Mesenchymal stem cell (in vitro differentiated cells and primary cell): ENCODE measurements at regions not wholly inside any gene's neighbourhood (a gene's known extent, or its start where the extent isn't known, plus 50 kb on each side); places are given as distances from the start of the nearest gene placed in this dataset.

Experiments used
- DNase-seq: peaks from one replicate; pipeline ENCODE4 v3.0.0-alpha.2; 2013
- H2AFZ ChIP-seq: one replicate; pipeline ENCODE4 v1.6.1; 2013; ENCODE audit warnings: low read depth, mild to moderate bottlenecking, control low read depth, inconsistent platforms, low read length, moderate library complexity
- H2AK5ac ChIP-seq: 2 replicates; pipeline ENCODE4 v1.6.1; 2013; ENCODE audit warnings: low read length, moderate library complexity, mild to moderate bottlenecking, inconsistent platforms; ENCODE audit not compliant: severe bottlenecking
- H2BK120ac ChIP-seq: one replicate; pipeline ENCODE4 v1.6.1; 2013; ENCODE audit warnings: low read depth, mild to moderate bottlenecking, inconsistent platforms, low read length, moderate library complexity
- H2BK12ac ChIP-seq, 2 experiments: one replicate each; pipeline ENCODE4 v1.6.1; 2013; ENCODE audit warnings: inconsistent platforms in 2 of 2, low read length in 2 of 2, mild to moderate bottlenecking in 2 of 2, moderate library complexity in 2 of 2, control low read depth in 1 of 2
- H2BK15ac ChIP-seq: one replicate; pipeline ENCODE4 v1.6.1; 2013; ENCODE audit warnings: mild to moderate bottlenecking, low read depth, inconsistent platforms; ENCODE audit not compliant: poor library complexity, severe bottlenecking
- H2BK5ac ChIP-seq: 2 replicates; pipeline ENCODE4 v1.6.1; 2013; ENCODE audit warnings: low read depth, mild to moderate bottlenecking, low read length, control low read depth, inconsistent platforms; ENCODE audit not compliant: poor library complexity, severe bottlenecking
- H3K14ac ChIP-seq, 2 experiments: one replicate each; pipeline ENCODE4 v1.6.1; 2013; ENCODE audit warnings: inconsistent platforms in 2 of 2, low read length in 2 of 2, control low read depth in 1 of 2, mild to moderate bottlenecking in 1 of 2, moderate library complexity in 1 of 2
- H3K18ac ChIP-seq, 2 experiments: one replicate each; pipeline ENCODE4 v1.6.1; 2013; ENCODE audit warnings: inconsistent platforms in 2 of 2, low read length in 2 of 2, control low read depth in 1 of 2, low read depth in 1 of 2, mild to moderate bottlenecking in 1 of 2
- H3K23ac ChIP-seq, 2 experiments: one replicate each; pipeline ENCODE4 v1.6.1; 2013; ENCODE audit warnings: inconsistent platforms in 2 of 2, low read length in 2 of 2, mild to moderate bottlenecking in 2 of 2, moderate library complexity in 2 of 2, control low read depth in 1 of 2
- H3K27ac ChIP-seq: 2 replicates; pipeline ENCODE4 v1.5.1; 2013; ENCODE audit warnings: mild to moderate bottlenecking, moderate library complexity, low read length, control low read depth, inconsistent platforms; ENCODE audit not compliant: poor library complexity, severe bottlenecking
- H3K27me3 ChIP-seq, 2 experiments: 2 replicates each; pipeline versions ENCODE4 v1.6.1 to v1.7.0; 2013; ENCODE audit warnings: low read length in 2 of 2, mild to moderate bottlenecking in 2 of 2, moderate library complexity in 2 of 2, control low read depth in 1 of 2, inconsistent platforms in 1 of 2; ENCODE audit not compliant: control insufficient read depth in 1 of 2, insufficient read depth in 1 of 2
- H3K36me3 ChIP-seq, 2 experiments: 2 replicates each; pipeline versions ENCODE4 v1.6.1 to v1.7.0; 2013; ENCODE audit warnings: low read length in 2 of 2, control low read depth in 1 of 2, inconsistent platforms in 1 of 2, low read depth in 1 of 2, mild to moderate bottlenecking in 1 of 2; ENCODE audit not compliant: insufficient read depth in 2 of 2, control insufficient read depth in 1 of 2
- H3K4ac ChIP-seq, 2 experiments: one replicate each; pipeline ENCODE4 v1.6.1; 2013; ENCODE audit warnings: inconsistent platforms in 2 of 2, low read length in 2 of 2, mild to moderate bottlenecking in 2 of 2, moderate library complexity in 2 of 2, control low read depth in 1 of 2, low read depth in 1 of 2
- H3K4me1 ChIP-seq: 2 replicates; pipeline ENCODE4 v1.6.1; 2013; ENCODE audit warnings: low read depth, low read length, control low read depth; ENCODE audit not compliant: control insufficient read depth, insufficient read depth
- H3K4me2 ChIP-seq: 2 replicates; pipeline ENCODE4 v1.6.1; 2013; ENCODE audit warnings: low read length, mild to moderate bottlenecking, inconsistent platforms; ENCODE audit not compliant: poor library complexity, severe bottlenecking
- H3K4me3 ChIP-seq, 2 experiments: 2 replicates each; pipeline versions ENCODE4 v1.5.1 to v1.7.0; 2013; ENCODE audit warnings: low read length in 2 of 2, mild to moderate bottlenecking in 2 of 2, control low read depth in 1 of 2, low read depth in 1 of 2; ENCODE audit not compliant: insufficient read depth in 1 of 2
- H3K79me1 ChIP-seq: replicated peaks from 2 replicates; pipeline ENCODE4 v1.6.1; 2013; ENCODE audit warnings: mild to moderate bottlenecking, control low read depth, low read length, inconsistent platforms; ENCODE audit not compliant: poor library complexity, severe bottlenecking
- H3K9ac ChIP-seq: 2 replicates; pipeline ENCODE4 v1.7.0; 2013; ENCODE audit warnings: mild to moderate bottlenecking, low read length, moderate library complexity
- H3K9me3 ChIP-seq: 2 replicates; pipeline ENCODE4 v1.7.0; 2013; ENCODE audit warnings: mild to moderate bottlenecking, low read length; ENCODE audit not compliant: control insufficient read depth
- H4K8ac ChIP-seq: one replicate; pipeline ENCODE4 v1.6.1; 2013; ENCODE audit warnings: inconsistent platforms, mild to moderate bottlenecking, low read length, moderate library complexity
- H4K91ac ChIP-seq: one replicate; pipeline ENCODE4 v1.6.1; 2013; ENCODE audit warnings: mild to moderate bottlenecking, low read length, inconsistent platforms
- WGBS: methylation state at CpG from one replicate; pipeline ENCODE4 v1.1.7; 2013; ENCODE audit warnings: mixed read lengths; 5-methylcytosine and 5-hydroxymethylcytosine counted together

- no peak overlapping the region for H2BK5ac ChIP-seq
- no peak overlapping the region for H3K27ac ChIP-seq
- 88% methylated on average over 18 of the region's 22 CpGs for WGBS
- no peak overlapping the region for H2BK15ac ChIP-seq
- no peaks in the 10 kb centered on the region for H3K36me3 ChIP-seq
- H3K9ac ChIP-seq = no peak overlapping the region
- H3K4me3 ChIP-seq = no peak overlapping the region
- H4K8ac ChIP-seq = no peak overlapping the region
- no peak overlapping the region for H2AFZ ChIP-seq
- H2BK12ac ChIP-seq = no peak overlapping the region
- H3K79me1 ChIP-seq = no peaks in the 10 kb centered on the region
- H3K4me2 ChIP-seq = no peak overlapping the region
- DNase-seq = no peak
- H3K18ac ChIP-seq = no peak overlapping the region
- H3K23ac ChIP-seq = no peak overlapping the region
- H2BK120ac ChIP-seq = no peak overlapping the region
- no peak overlapping the region for H3K4ac ChIP-seq
- H3K9me3 ChIP-seq = no peaks in the 10 kb centered on the region
- no peak overlapping the region for H3K14ac ChIP-seq
- no peak overlapping the region for H2AK5ac ChIP-seq
- H3K27me3 ChIP-seq = peaks cover 19 to 43% of the 10 kb centered on the region in 2 experiments
- no peak overlapping the region for H4K91ac ChIP-seq
- peaks cover 14% of the 10 kb centered on the region for H3K4me1 ChIP-seq
These were observed 100.8 kb downstream of the MICALL2 start for GRCh38 chr7:1358376-1359050.

DNA sequence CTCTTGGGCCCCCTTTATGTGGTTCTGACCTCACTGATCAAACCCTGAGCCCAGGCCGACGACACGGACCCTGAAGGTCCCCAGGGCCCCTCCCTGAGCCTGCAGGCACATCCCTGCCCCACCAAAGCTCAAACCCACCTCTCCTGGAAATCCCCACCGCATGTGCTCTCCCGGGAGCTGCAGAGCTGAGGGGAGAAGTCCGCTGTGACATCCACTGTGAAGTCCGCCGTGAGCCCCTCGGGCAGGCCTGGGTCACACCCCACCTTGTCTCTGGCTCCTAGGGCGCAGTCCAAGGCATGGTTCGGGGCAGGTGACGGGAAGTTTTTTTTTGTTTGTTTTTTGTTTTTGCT, 100.2 kb downstream of the MICALL2 start:
- no peak overlapping the region for H3K23ac ChIP-seq
- H2BK12ac ChIP-seq = no peak overlapping the region
- H3K18ac ChIP-seq = no peak overlapping the region
- no peak overlapping the region for H4K8ac ChIP-seq
- H2BK5ac ChIP-seq = no peak overlapping the region
- H2BK120ac ChIP-seq = no peak overlapping the region
- 93% methylated on average over 11 of the region's 12 CpGs for WGBS
- H2BK15ac ChIP-seq = no peak overlapping the region
- H3K4ac ChIP-seq = no peak overlapping the region
- no peak overlapping the region for H3K9ac ChIP-seq
- H3K14ac ChIP-seq = no peak overlapping the region
- H2AFZ ChIP-seq = no peak overlapping the region
- H3K4me1 ChIP-seq = peaks cover 15% of the 10 kb centered on the region
- H4K91ac ChIP-seq = no peak overlapping the region
- H2AK5ac ChIP-seq = no peak overlapping the region
- DNase-seq = no peak
- H3K9me3 ChIP-seq = no peaks in the 10 kb centered on the region
- no peak overlapping the region for H3K27ac ChIP-seq
- H3K27me3 ChIP-seq = peaks cover 19 to 43% of the 10 kb centered on the region in 2 experiments
- H3K79me1 ChIP-seq = no peaks in the 10 kb centered on the region
- no peaks in the 10 kb centered on the region for H3K36me3 ChIP-seq
- no peak overlapping the region for H3K4me2 ChIP-seq
- H3K4me3 ChIP-seq = no peak overlapping the region

- H4K91ac ChIP-seq = no peak overlapping the region
- H4K8ac ChIP-seq = no peak overlapping the region
- H3K9ac ChIP-seq = no peak overlapping the region
- no peak overlapping the region for H3K14ac ChIP-seq
- peaks cover 12% of the 10 kb centered on the region for H3K4me1 ChIP-seq
- no peak overlapping the region for H2BK5ac ChIP-seq
- H3K27me3 ChIP-seq = peaks cover 17 to 42% of the 10 kb centered on the region in 2 experiments
- H3K27ac ChIP-seq = no peak overlapping the region
- H3K9me3 ChIP-seq = no peaks in the 10 kb centered on the region
- no peak overlapping the region for H3K4me2 ChIP-seq
- no peaks in the 10 kb centered on the region for H3K79me1 ChIP-seq
- no peak overlapping the region for H2AK5ac ChIP-seq
- no peak overlapping the region for H2AFZ ChIP-seq
- no peaks in the 10 kb centered on the region for H3K36me3 ChIP-seq
- H3K23ac ChIP-seq = no peak overlapping the region
- H2BK120ac ChIP-seq = no peak overlapping the region
- H2BK12ac ChIP-seq = no peak overlapping the region
- H3K4me3 ChIP-seq = no peak overlapping the region
- no peak overlapping the region for H2BK15ac ChIP-seq
- DNase-seq = no peak
- WGBS = 89% methylated on average over 19 of the region's 19 CpGs
- H3K18ac ChIP-seq = no peak overlapping the region
- no peak overlapping the region for H3K4ac ChIP-seq
These were observed 99.4 kb downstream of the MICALL2 start for GRCh38 chr7:1359681-1360485.

DNA sequence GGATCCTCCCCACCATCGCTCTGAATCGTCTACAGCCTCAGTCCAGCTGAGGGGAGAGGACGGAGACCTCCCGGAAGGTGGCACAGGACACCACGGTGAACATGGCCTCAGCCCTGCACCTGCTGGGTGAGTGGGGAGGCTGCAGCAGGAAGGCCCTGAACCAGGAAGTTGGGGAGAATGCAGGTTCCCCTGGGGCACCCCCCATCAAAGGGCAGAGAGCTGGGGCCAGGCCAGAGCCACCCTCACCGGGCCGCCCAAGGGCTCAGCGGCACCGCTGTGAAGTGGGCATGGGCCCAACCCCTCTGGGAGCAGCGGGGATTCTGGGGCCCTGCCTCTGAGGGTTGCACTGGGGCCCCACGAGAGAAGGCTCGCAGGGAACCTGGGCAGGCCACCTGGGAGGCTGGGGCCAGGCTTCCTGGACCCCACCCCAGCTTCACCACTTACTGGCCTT, 98.7 kb downstream of the MICALL2 start:
- no peak overlapping the region for H3K23ac ChIP-seq
- no peaks in the 10 kb centered on the region for H3K79me1 ChIP-seq
- peaks cover 6% of the 10 kb centered on the region for H3K4me1 ChIP-seq
- DNase-seq = no peak
- no peak overlapping the region for H2BK5ac ChIP-seq
- H3K4me2 ChIP-seq = no peak overlapping the region
- no peak overlapping the region for H3K4me3 ChIP-seq
- H2AFZ ChIP-seq = no peak overlapping the region
- H3K27me3 ChIP-seq = peaks cover 19 to 42% of the 10 kb centered on the region in 2 experiments
- no peak overlapping the region for H2BK120ac ChIP-seq
- no peak overlapping the region for H2AK5ac ChIP-seq
- no peak overlapping the region for H4K91ac ChIP-seq
- no peak overlapping the region for H4K8ac ChIP-seq
- WGBS = 91% methylated on average over 12 of the region's 12 CpGs
- H3K9ac ChIP-seq = no peak overlapping the region
- no peak overlapping the region for H3K14ac ChIP-seq
- H3K36me3 ChIP-seq = no peaks in the 10 kb centered on the region
- peaks cover 3% of the 10 kb centered on the region for H3K9me3 ChIP-seq
- H3K4ac ChIP-seq = no peak overlapping the region
- H3K27ac ChIP-seq = no peak overlapping the region
- no peak overlapping the region for H2BK12ac ChIP-seq
- no peak overlapping the region for H2BK15ac ChIP-seq
- no peak overlapping the region for H3K18ac ChIP-seq
